Stimulated activated CD4-positive, alpha-beta T cell treated with anti-CD3 and anti-CD28 coated beads, Interleukin-15, amount 100 ng/mL, for 48 hours (primary cell): ENCODE measurements at regions not wholly inside any gene's neighbourhood (a gene's known extent, or its start where the extent isn't known, plus 50 kb on each side); places are given as distances from the start of the nearest gene placed in this dataset.

ENCODE experiments used
- DNase-seq, 2 donors: peaks; one replicate each; pipeline ENCODE4 v3.0.0-alpha.2; 2020; ENCODE audit warnings: low read depth in 2 of 2

DNA sequence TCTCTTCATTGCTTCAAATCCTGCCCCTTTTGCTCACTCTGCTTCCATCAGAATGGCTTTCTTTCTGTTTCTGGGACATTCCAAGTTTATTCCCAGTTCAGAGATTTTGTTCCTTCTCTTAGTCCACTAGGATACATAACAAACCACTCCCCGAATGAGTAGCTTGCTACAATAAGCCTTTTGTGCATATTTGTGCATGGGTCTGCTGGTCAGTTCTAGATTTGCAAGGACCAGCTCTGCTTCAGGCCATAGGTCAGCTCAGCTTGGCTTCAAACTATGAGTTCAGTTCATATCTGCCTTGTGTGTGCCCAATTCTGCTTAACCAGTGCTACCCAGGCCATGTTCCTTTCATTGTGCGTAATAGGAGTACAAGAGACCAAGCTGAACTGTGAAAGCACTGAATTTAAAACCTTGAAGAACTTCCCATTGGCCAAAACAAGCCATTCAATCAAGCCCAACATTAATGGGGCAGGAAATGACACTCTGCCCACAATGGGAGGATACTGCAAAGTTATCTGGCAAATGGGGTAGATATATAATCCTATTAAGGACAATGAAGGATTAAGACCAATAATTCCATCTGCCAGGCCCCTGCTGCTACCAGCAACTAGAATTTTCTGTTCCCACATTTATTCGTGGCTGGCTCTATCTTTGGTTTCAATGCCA lies 328.8 kb downstream of the PRELID2 start:
- no peak for DNase-seq

DNA sequence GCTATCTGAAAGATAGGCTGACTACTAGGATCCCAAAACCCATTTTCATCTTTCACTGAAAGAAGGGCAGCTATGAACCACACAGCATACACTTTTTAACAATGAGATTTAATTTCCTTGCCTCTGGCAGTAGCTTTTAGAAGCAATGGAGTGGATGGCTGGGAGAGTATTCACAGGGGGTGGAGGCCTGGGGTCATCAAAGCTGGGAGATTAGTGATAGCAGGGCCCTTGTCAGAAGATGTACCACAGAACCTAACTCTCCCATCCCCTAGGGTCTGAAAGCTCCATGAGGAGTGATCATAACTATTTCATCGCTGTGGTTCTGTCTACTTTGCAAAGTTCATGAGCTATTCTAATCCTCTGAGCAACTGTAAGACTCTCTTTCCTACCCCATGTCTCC lies 332.2 kb downstream of the PRELID2 start:
- no peak for DNase-seq

DNA sequence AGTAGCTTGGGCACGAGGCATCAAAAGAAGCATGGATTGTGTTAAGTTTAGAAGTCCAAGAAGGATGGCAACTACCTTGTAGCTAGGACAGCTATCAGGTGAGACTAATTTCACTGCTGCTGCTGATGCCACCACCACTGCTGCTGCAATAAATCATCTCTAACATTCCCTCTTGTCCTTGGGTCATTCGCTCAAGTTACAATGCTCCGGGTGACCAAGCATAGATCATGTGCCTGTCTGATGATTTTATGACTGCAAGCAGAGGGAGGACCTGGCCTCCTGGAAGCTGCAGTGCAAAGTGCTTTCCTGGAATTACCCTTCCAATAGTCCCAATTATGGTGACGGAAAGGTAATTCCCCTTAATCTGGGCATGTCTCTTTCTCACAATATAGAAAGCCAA lies 334.4 kb downstream of the PRELID2 start:
- no peak for DNase-seq

DNA sequence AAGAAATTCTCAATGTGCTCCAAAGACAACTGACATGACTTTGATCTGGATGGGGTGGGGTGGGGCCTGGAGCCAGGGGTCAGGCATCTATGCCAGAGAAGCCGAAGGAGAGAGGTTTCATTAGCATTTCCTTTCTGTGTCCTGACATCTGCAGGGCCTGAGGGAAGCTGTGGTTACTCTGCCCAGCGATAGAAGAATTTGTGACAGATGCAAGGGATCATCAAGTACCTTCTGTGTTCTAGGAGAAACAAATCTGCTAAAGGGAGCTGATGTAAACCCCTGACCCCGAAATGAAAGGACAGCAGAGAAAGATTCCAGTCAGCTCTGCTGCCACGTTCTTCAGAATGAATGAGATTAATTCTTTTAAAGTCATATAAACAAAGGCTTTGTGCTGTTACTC lies 335.7 kb downstream of the PRELID2 start:
- DNase-seq = no peak

DNA sequence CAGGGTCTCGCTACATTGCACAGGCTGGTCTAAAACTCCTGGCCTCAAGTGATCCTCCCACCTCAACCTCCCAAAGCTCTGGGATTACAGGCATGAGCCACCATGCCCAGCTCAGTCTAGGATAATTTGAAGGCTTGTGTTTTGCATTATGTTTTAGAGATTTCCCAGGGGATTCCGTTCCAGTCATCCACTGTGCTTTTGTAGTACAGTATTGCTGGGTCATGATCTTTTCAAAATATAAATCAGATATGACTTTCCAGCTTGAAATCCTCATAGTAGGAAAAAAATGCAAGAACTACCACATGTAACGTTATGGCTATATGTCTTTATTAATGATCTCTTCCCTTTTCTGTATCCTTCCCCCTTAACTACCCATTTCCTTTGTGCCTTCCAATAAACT lies 338.1 kb downstream of the PRELID2 start:
- no peak for DNase-seq

DNA sequence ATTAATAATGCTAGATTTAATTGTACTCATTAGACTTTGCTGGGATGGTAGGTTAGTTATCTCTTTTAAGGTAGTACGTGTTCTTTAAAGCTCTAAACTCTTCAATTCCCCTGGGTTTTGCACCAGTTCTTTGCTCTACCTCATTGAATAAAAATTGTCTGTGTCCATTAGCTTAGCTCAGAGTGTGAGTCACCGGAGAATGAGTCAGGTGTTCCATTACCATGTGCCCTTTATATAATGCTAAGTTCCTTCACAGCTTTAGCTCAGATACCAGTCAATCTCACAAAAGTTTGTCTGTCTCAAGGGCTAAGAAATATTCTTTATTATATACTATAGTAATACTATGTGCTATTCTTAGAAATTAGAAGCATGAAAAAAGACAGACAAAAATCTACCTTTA lies 339.4 kb downstream of the PRELID2 start:
- DNase-seq = no peak

DNA sequence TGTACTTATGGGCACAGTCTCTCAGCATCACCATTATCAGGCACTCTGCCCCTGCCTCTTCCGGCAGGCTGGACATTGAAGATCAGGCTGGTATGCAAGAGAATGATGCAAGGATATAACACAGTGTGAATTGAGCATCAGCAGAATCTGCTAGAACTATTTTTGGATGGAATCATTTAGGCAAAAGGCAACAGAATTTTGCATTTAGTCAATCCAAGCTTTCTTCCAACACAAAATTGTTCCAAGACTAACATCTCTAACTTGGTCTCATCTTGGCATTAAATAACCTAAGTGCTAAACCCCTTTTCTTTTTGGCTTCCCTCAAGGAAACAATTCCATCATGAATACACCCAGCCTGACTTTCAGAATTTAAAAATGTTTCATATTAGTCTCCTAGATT lies 339.9 kb downstream of the PRELID2 start:
- no peak for DNase-seq

DNA sequence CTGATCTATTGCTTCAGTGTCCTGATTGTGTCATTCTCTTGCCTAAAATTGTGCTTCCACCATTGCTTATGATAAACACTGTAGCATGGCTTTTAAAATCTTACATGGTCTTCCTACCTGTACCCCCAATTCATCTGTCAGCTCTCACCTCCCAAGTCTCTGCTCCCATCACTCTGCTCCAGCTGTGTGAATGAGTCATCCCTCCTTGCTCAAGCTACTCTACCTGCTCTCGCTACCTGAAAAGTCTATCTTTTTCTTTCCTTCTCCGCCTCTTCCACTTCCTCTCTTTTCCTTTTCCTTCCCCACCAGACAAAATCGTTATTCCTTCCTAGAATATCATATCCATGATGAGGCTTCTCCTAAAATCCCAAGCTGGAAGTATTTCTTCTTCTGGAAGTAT lies 341.7 kb downstream of the PRELID2 start:
- no peak for DNase-seq

DNA sequence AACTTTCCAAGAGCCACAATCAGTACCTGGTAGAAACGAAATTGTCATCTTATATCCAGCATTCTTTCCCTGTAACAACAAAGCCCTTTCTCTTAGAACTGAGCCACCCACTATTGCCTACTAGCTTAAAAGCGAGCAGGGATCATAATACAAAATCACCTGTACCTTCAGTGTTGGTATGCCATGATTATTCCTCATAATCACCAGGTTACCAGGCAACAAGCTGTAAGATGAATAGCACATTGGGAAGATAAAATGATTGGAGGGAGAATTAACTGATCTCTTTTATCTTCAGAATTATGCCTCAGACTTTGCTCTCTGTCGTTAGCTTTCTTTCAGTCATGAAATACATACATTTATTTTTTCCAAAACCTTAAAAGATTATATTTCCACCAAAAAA lies 345.6 kb downstream of the PRELID2 start:
- no peak for DNase-seq

DNA sequence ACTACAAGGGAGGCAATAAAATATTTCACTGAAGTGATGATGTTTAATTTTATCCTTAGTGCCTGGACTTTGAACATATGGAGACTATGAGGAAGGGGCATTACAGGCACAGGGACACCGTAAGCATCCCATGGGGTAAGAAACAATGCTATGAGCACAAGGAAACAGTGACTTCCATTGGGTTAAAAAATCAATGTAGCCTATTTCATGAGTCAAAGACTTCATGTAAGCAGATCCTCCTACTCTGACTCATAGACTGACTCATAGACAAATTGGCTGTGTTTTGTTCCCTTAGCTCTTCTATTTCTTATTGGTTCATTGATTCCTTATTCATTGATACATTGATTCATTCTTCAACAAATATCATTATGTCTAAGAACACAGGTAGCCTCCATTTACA lies 351.0 kb downstream of the PRELID2 start:
- no peak for DNase-seq

DNA sequence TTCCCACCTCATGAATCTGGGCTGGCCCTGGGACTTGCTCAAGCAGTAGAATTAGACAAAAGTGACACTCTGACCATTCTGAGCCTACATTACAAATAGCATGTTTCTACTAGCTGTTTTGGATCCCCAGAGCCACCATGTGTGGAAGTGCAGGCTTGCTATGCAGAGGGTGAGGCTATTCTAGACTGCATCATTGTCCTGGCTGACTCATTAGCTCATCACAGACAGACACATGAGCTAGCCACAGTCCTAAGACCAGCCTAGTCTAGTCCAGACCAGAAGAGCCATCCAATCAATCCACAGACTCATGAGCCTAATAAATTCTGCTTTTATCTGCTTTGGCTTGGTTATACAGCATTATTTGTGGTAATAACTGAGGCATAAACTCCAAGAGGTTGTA lies 351.9 kb downstream of the PRELID2 start:
- DNase-seq = no peak

DNA sequence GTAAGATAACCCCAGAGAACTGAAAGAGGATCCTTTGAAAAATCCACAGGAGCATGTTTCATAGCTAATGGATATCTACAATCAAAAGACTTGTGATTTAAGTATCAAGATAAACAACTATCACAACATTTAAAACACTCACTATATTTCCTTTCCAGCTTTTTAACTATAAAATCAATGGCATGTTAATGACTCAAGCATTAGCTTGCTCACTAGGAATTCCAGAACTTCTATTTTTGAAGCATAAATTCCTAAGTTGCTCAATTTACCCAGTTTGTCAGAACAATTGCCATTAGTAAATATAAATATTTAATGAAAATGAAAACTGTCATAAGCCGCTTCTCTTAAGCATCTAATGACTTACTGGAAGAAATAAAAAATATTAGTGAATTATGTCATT lies 355.3 kb downstream of the PRELID2 start:
- no peak for DNase-seq

DNA sequence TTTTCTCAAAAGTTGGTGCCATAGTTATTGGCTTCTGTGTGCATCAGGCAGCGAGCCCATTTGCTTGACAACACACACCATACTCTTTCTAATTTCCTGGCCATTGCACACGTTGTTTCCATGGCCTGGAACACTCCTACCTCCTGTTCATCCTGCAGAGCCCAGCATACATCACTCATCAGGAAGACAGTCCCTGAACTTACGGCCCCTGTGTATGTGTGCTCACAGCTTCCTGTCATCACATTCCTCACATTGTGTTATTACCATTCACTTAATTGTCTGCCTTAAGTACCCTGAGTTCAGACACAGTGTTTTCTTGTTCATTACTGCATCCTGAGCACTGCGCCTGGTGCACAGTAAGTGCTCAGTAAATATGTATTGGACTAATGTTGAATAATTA lies 355.9 kb downstream of the PRELID2 start:
- no peak for DNase-seq

DNA sequence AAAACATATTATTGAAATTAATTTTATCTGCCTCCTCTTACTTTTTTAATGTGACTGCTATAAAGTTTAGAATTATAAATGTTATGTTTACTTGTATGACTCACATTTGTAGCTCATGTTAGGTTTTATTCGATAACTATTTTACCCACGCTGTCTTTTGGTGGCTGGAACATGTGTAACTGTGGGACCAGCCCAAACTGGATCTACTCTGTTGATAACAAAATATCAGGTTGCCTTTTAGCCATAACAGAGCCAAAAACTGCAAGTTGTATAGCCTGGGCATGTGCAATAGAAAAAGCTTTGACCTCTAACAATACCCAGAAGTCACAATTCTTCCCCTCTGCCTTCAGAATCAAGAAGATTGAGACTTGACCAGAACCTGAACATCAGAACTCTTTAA lies 356.5 kb downstream of the PRELID2 start:
- DNase-seq = no peak

DNA sequence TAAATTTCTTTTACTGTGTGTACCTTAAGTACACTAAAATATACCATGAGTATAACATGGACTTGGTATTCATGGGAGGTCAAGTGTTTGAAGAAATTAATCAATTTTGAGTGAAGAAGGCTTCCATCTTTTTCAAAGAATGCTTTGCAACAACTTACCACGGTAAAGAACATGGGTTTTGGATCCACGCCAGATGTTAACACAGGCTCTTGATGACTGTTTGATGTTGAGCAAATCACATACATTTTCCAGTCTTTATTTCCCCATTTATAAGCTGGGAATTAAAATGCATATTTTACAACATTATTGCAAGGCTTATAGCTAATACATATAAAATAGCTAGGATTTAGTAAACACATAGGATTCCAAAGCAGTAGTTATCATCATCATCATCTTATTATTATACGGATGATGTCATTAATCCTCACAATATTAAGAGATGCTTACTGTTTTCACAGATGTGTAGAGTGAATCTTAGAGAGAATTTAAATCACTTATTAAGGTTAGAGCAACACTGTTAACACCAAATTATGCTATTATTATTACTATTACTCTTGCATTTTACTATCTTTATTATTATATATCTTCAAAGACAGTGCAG lies 362.0 kb downstream of the PRELID2 start:
- DNase-seq = no peak

DNA sequence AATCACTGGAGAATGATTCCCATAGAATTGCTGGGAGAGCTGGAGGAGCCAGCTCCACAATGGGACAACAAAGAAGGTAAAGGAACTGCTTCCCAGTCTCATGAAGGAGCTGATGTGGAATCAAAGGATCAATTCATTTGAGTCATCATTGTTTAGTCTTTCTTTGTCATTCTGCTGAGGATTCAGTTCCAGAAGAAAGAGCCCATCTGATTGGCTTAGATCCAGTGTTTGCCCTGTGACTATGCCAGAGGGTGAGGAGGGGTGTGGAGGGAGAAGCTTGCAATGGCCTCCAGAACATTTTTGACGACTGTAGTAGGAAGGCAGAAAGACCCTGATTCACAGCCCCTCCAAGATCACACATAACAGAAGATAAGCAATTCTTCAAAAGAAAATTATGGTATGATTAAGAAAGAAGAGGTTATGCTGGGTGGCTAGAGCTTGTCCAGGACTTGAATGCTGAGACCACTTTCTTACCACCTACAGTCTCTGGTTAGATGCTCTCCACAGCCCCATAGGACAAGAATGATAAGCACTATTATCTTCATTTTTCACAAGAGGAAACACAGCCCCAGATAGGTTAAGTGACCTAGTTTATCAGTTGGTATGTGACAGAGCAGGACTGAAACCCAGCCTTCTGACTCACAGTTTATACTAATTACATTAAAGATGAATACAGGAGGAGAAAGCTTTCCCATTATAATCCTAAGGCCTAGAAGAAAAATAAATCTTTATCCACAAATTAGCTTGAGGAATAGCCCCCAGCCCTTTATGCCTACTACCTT lies 363.1 kb downstream of the PRELID2 start:
- no peak for DNase-seq

DNA sequence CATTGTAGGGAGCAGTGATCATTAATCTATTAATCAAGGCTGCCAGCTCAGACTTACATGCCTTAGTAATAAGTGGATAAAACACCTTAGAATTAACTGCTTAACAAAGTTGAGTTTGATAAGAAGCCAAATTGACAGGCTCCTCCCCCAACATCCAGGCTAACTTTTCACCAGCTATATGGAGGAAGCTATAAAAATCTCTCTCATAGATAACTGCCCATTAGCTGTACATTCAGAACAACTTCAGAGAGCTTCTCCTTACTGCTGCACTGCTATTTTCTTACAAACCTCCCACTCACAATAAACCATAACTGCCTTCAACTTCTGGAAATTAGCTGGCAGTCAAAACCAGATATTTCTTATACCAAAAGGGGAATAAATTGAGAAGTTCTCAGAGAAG lies 364.1 kb downstream of the PRELID2 start:
- DNase-seq = no peak

DNA sequence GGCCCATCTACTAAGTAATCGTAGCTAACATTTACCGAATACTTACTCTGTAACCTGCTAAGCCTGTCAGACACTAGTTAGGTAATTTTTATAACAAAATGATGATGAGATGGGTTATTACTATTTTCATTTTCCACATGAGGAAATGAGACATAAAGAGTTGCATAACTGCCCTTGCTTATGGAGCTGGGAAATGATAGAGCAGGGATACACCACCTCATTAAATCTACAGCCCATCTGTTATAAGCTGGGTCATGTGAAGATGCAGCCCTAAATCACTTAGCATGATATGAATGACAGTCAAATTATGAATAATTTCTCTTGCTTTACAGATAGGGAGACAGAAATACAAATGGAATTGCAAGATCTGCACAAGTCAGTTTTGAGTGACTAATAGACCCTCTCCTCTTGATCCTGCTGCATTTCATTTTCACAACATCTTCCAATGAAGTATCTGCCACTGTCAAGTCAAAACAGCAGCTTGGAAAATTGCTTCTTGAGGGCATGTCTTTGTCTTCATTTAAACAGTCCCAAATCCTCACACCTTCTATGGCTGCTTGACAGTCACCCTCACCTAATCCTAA lies 364.7 kb downstream of the PRELID2 start:
- DNase-seq = no peak

DNA sequence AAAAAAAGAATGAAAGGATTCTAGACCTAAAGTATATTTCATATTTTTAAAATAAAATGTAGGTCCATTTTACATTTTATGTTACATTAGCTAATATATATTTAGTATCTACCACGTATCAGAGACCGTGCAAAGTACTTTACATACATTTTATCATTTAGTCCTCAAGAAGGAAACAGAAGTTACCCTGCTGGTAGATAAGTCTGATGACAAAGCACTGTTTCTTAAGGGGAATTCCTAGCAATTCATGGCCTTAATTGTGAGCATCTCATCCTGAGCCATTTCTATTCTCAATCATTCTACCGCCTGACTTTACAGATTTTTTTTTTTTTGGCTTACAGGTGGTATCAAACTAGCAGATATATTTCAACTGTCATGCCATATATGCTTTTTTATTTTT lies 367.7 kb downstream of the PRELID2 start:
- DNase-seq = no peak

DNA sequence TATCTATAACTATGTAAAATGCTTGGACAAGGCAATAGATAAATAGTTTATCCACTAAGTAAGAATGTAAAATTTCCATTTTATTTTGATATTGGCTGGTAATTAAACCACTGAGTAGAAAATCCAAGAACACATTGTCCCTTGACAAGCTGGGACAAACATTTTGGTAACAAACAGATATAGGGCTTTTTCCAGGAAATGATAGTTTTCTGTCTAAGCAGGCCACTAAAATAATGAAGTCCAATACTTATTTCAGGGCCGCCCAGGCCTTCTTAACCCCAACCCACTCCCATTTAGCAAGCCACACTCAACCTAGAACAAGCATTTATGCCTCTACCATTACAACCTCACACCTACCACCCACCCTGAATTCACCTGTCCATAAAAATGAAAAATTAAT lies 368.6 kb downstream of the PRELID2 start:
- DNase-seq = no peak

DNA sequence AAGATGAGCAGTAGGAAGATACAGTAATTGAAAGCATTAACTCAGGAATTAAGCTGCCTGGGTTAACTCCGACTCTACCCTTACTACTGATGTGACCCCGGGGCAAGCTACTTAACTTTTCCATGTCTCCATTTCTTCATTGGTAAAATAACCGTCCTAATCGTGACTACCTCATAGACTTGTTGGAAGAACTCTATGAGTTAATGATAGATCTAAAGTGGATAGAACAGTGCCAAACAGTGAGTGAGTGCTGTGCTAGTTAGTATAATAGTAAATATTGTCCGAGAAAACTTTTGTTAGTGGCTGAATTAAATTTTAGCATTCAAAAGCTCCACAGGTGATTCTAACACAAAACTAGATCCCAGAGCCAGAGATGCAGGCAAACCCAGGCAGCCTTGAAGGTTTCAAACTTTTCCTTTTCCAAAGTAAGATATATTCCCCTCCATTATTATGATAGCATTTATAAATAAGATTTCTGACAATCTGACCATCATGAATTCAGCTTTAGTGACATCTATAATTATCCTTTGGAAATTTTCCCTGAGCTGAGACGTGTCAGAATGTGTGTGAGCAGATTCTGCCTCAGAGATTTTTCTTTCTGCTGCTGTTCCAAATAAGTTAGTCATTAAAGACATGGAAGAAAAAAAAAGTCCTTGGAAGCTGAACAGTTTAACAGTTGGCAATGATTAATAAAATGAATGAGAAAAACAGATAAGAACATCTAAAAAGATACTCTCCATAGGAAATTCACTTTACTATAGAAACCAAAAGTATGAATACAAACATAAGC lies 369.5 kb downstream of the PRELID2 start:
- DNase-seq = no peak

DNA sequence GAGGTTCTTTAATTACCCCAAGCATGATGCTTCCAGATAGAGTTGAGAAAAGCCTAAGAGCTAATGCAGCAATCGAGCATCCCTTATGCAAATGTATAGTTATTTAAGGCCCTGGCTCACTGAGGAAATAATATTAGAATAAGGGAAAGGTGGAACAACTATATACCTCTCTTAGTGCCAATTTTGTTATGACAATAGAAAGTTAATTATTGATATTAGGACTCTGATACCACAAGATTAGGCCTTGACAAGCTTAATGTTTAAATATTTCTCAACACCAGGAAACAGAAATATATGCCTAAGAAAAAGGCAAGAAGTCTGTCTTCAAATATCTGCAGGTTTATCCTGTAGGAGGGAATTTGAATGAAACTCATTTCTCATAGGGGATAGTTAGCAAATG lies 371.0 kb downstream of the PRELID2 start:
- no peak for DNase-seq
